WTC11 (cell line): ENCODE measurements at regions not wholly inside any gene's neighbourhood (a gene's known extent, or its start where the extent isn't known, plus 50 kb on each side); places are given as distances from the start of the nearest gene placed in this dataset.

ENCODE experiments used
- ATAC-seq: fragments of 200-7000 bp; cut with Tn5 transposase; 2 replicates; pipeline ENCODE4 v1.10.0; 2021; ENCODE audit warnings: mild to moderate bottlenecking, moderate library complexity
- CTCF ChIA-PET: fragments of 300-600 bp; sonication (Branson Sonifier 250); formaldehyde crosslinking; loops from one replicate; lab custom pipeline; 2021; ENCODE audit warnings: antibody characterized with exemption; lab: Charles Lee
- POLR2A ChIA-PET: fragments of 350-600 bp; sonication (Branson Sonifier 250); formaldehyde crosslinking; loops from one replicate; lab custom pipeline; 2021; ENCODE audit warnings: antibody characterized with exemption; lab: Charles Lee
- DNase-seq: peaks from one replicate; pipeline ENCODE4 v3.0.0; 2021; ENCODE audit warnings: low spot score
- H3K27ac Mint-ChIP-seq: 2 replicates; pipeline ENCODE4 v1.8.0; 2021; ENCODE audit warnings: mixed read lengths
- H3K27me3 Mint-ChIP-seq: 2 replicates; pipeline ENCODE4 v1.8.0; 2021; ENCODE audit warnings: low read depth, mild to moderate bottlenecking, moderate library complexity, mixed read lengths
- H3K36me3 Mint-ChIP-seq: 2 replicates; pipeline ENCODE4 v1.8.0; 2021; ENCODE audit warnings: mixed read lengths
- H3K4me1 Mint-ChIP-seq: 2 replicates; pipeline ENCODE4 v1.8.0; 2022; ENCODE audit warnings: mixed read lengths
- H3K4me3 Mint-ChIP-seq: 2 replicates; pipeline ENCODE4 v1.8.0; 2021; ENCODE audit warnings: mild to moderate bottlenecking, moderate library complexity, mixed read lengths
- H3K9me3 Mint-ChIP-seq: 2 replicates; pipeline ENCODE4 v1.8.0; 2021; ENCODE audit warnings: mixed read lengths
- AFF4 ChIP-seq: sonication (generic); formaldehyde crosslinking; IDR thresholded peaks from 2 replicates; pipeline ENCODE4 v1.8.1; 2023; ENCODE audit warnings: mild to moderate bottlenecking, missing genetic modification reagents, borderline replicate concordance
- AR ChIP-seq: fragments of 250-450 bp; sonication (Bioruptor Pico); IDR thresholded peaks from 2 replicates; pipeline ENCODE4 v1.9.0; 2021; ENCODE audit warnings: mild to moderate bottlenecking
- ATF1 ChIP-seq: sonication (generic); formaldehyde crosslinking; IDR thresholded peaks from 2 replicates; pipeline ENCODE4 v1.8.1; 2023; ENCODE audit warnings: mild to moderate bottlenecking, moderate library complexity, missing genetic modification reagents
- E2F1 ChIP-seq: sonication (generic); formaldehyde crosslinking; IDR thresholded peaks from 2 replicates; pipeline ENCODE4 v1.8.0; 2022; ENCODE audit warnings: mild to moderate bottlenecking, missing genetic modification reagents
- ELF4 ChIP-seq: sonication (generic); formaldehyde crosslinking; IDR thresholded peaks from 2 replicates; pipeline ENCODE4 v1.8.1; 2022; ENCODE audit warnings: low read depth, mild to moderate bottlenecking, moderate library complexity, missing genetic modification reagents
- FOXP4 ChIP-seq: sonication (generic); formaldehyde crosslinking; IDR thresholded peaks from 2 replicates; pipeline ENCODE4 v1.8.0; 2022; ENCODE audit warnings: mild to moderate bottlenecking, missing genetic modification reagents
- IRF2 ChIP-seq: sonication (generic); formaldehyde crosslinking; IDR thresholded peaks from 2 replicates; pipeline ENCODE4 v1.8.0; 2022; ENCODE audit warnings: low read depth, missing genetic modification reagents, borderline replicate concordance
- JUN ChIP-seq: sonication (generic); formaldehyde crosslinking; IDR thresholded peaks from 2 replicates; pipeline ENCODE4 v1.8.0; 2023; ENCODE audit warnings: mild to moderate bottlenecking, missing genetic modification reagents
- KAT7 ChIP-seq: sonication (generic); formaldehyde crosslinking; IDR thresholded peaks from 2 replicates; pipeline ENCODE4 v1.8.1; 2023; ENCODE audit warnings: missing genetic modification reagents, mild to moderate bottlenecking, borderline replicate concordance
- RELA ChIP-seq: sonication (generic); formaldehyde crosslinking; IDR thresholded peaks from 2 replicates; pipeline ENCODE4 v1.8.1; 2022; ENCODE audit warnings: missing genetic modification reagents, mild to moderate bottlenecking, borderline replicate concordance
- SMAD3 ChIP-seq: sonication (generic); formaldehyde crosslinking; IDR thresholded peaks from 2 replicates; pipeline ENCODE4 v1.8.0; 2022; ENCODE audit warnings: missing genetic modification reagents, mild to moderate bottlenecking, borderline replicate concordance
- SOX15 ChIP-seq: fragments of 250-450 bp; sonication (Bioruptor Pico); IDR thresholded peaks from 2 replicates; pipeline ENCODE4 v1.9.0; 2021; ENCODE audit warnings: mild to moderate bottlenecking
- ZMAT4 ChIP-seq: fragments of 250-450 bp; sonication (Bioruptor Pico); IDR thresholded peaks from 2 replicates; pipeline ENCODE4 v1.9.0; 2021; ENCODE audit warnings: mild to moderate bottlenecking
- ZNF121 ChIP-seq: sonication (generic); formaldehyde crosslinking; IDR thresholded peaks from 2 replicates; pipeline ENCODE4 v1.8.0; 2023; ENCODE audit warnings: missing genetic modification reagents
- ZNF423 ChIP-seq: fragments of 250-450 bp; sonication (Bioruptor Pico); IDR thresholded peaks from 2 replicates; pipeline ENCODE4 v2.1.2; 2022; ENCODE audit warnings: mild to moderate bottlenecking, moderate library complexity
- ZNF425 ChIP-seq: fragments of 250-450 bp; sonication (Bioruptor Pico); conservative IDR thresholded peaks from 2 replicates; pipeline ENCODE4 v1.9.0; 2021; ENCODE audit warnings: mild to moderate bottlenecking
- ZNF532 ChIP-seq: fragments of 250-450 bp; sonication (Bioruptor Pico); IDR thresholded peaks from 2 replicates; pipeline ENCODE4 v1.9.0; 2021; ENCODE audit warnings: mild to moderate bottlenecking, borderline replicate concordance
- ZNF671 ChIP-seq: fragments of 250-450 bp; sonication (Bioruptor Pico); IDR thresholded peaks from 2 replicates; pipeline ENCODE4 v1.8.0; 2021; ENCODE audit warnings: mild to moderate bottlenecking
- ZSCAN18 ChIP-seq: fragments of 250-450 bp; sonication (Bioruptor Pico); IDR thresholded peaks from 2 replicates; pipeline ENCODE4 v2.1.2; 2022; ENCODE audit warnings: mild to moderate bottlenecking, moderate library complexity

- CTCF ChIA-PET: no interaction called here
- H3K27ac Mint-ChIP-seq: no peak overlapping the region
- H3K36me3 Mint-ChIP-seq: peaks cover 8% of the 10 kb centered on the region
- H3K4me1 Mint-ChIP-seq: peaks cover 9% of the 10 kb centered on the region; the same call in 1 of the 2 replicates
- ATAC-seq (no peak), DNase-seq (no peak)
- H3K27me3 Mint-ChIP-seq: no peaks in the 10 kb centered on the region; the same call in 1 of the 2 replicates
- H3K9me3 Mint-ChIP-seq: peaks cover 21% of the 10 kb centered on the region
- no peak overlapping the region for H3K4me3 Mint-ChIP-seq
- POLR2A ChIA-PET: no interaction called here
- TF ChIP-seq SOX15 (CRISPR knock-in tag): no peak
- TF ChIP-seq ZNF121 (CRISPR knock-in tag): no peak
- no peak for TF ChIP-seq AR (CRISPR knock-in tag)
- TF ChIP-seq ATF1 (CRISPR knock-in tag): no peak
- no peak for TF ChIP-seq ZNF423 (CRISPR knock-in tag)
- no peak for TF ChIP-seq IRF2 (CRISPR knock-in tag)
- no peak for TF ChIP-seq ZMAT4 (CRISPR knock-in tag)
- TF ChIP-seq AFF4 (CRISPR knock-in tag): no peak
- TF ChIP-seq KAT7 (CRISPR knock-in tag): no peak
- no peak for TF ChIP-seq RELA (CRISPR knock-in tag)
- no peak for TF ChIP-seq ELF4 (CRISPR knock-in tag)
- no peak for TF ChIP-seq ZNF671 (CRISPR knock-in tag)
- TF ChIP-seq FOXP4 (CRISPR knock-in tag): no peak
- TF ChIP-seq SMAD3 (CRISPR knock-in tag): no peak
- TF ChIP-seq JUN (CRISPR knock-in tag): no peak
- TF ChIP-seq ZNF425 (CRISPR knock-in tag): no peak
- no peak for TF ChIP-seq ZSCAN18 (CRISPR knock-in tag)
- no peak for TF ChIP-seq E2F1
- TF ChIP-seq ZNF532: no peak
These were observed 370.4 kb upstream of the PLXNA2 start for GRCh38 chr1:208614610-208615009.
